H9 (cell line): ENCODE measurements at regions not wholly inside any gene's neighbourhood (a gene's known extent, or its start where the extent isn't known, plus 50 kb on each side); places are given as distances from the start of the nearest gene placed in this dataset.

Source experiments
- DNase-seq: peaks from one replicate; pipeline ENCODE4 v3.0.0-alpha.2; 2017
- H2AFZ ChIP-seq: one replicate; pipeline ENCODE4 v1.6.1; 2013; ENCODE audit warnings: mild to moderate bottlenecking, low read length, control low read depth, moderate library complexity
- H2AK5ac ChIP-seq: 2 replicates; pipeline ENCODE4 v1.6.1; 2013; ENCODE audit warnings: low read length, control low read depth, mixed read lengths; ENCODE audit not compliant: insufficient read length
- H2BK120ac ChIP-seq: one replicate; pipeline ENCODE4 v1.6.1; 2013; ENCODE audit warnings: low read depth, mild to moderate bottlenecking, low read length, control low read depth, inconsistent platforms; ENCODE audit not compliant: poor library complexity, severe bottlenecking
- H2BK12ac ChIP-seq: 2 replicates; pipeline ENCODE4 v1.6.1; 2013; ENCODE audit warnings: low read length, control low read depth, mixed read lengths, low read depth; ENCODE audit not compliant: insufficient read length
- H2BK15ac ChIP-seq: 2 replicates; pipeline ENCODE4 v1.6.1; 2013; ENCODE audit warnings: low read depth, low read length, control low read depth
- H2BK20ac ChIP-seq: one replicate; pipeline ENCODE4 v1.6.1; 2013; ENCODE audit warnings: low read depth, mild to moderate bottlenecking, low read length, control low read depth, inconsistent platforms; ENCODE audit not compliant: poor library complexity, severe bottlenecking
- H2BK5ac ChIP-seq: 2 replicates; pipeline ENCODE4 v1.6.1; 2013; ENCODE audit warnings: low read length, control low read depth, mixed read lengths; ENCODE audit not compliant: insufficient read length
- H3K14ac ChIP-seq: 2 replicates; pipeline ENCODE4 v1.6.1; 2013; ENCODE audit warnings: low read length, control low read depth; ENCODE audit not compliant: insufficient read depth
- H3K18ac ChIP-seq: 2 replicates; pipeline ENCODE4 v1.6.1; 2013; ENCODE audit warnings: low read depth, mild to moderate bottlenecking, mixed read lengths, low read length, control low read depth; ENCODE audit not compliant: insufficient read length
- H3K23ac ChIP-seq: 2 replicates; pipeline ENCODE4 v1.6.1; 2013; ENCODE audit warnings: low read length, control low read depth, mixed read lengths, low read depth; ENCODE audit not compliant: insufficient read length
- H3K23me2 ChIP-seq: 2 replicates; pipeline ENCODE4 v1.6.1; 2013; ENCODE audit warnings: low read depth, mild to moderate bottlenecking, mixed read lengths, low read length, control low read depth; ENCODE audit not compliant: insufficient read length, poor library complexity, severe bottlenecking
- H3K27ac ChIP-seq: 2 replicates; pipeline ENCODE4 v1.5.1; 2013; ENCODE audit warnings: low read length, control low read depth, mixed read lengths, low read depth; ENCODE audit not compliant: insufficient read length
- H3K27me3 ChIP-seq: 2 replicates; pipeline ENCODE4 v1.6.1; 2013; ENCODE audit warnings: low read length, control low read depth, inconsistent platforms; ENCODE audit not compliant: insufficient read depth
- H3K4ac ChIP-seq: 2 replicates; pipeline ENCODE4 v1.6.1; 2013; ENCODE audit warnings: low read depth, mild to moderate bottlenecking, control low read depth, inconsistent platforms, low read length, moderate library complexity
- H3K4me1 ChIP-seq: 2 replicates; pipeline ENCODE4 v1.6.1; 2013; ENCODE audit warnings: low read length, control low read depth, inconsistent platforms; ENCODE audit not compliant: insufficient read depth
- H3K4me2 ChIP-seq: 2 replicates; pipeline ENCODE4 v1.6.1; 2013; ENCODE audit warnings: low read length, control low read depth, mixed read lengths; ENCODE audit not compliant: insufficient read length, insufficient read depth
- H3K56ac ChIP-seq: 2 replicates; pipeline ENCODE4 v1.6.1; 2013; ENCODE audit warnings: low read depth, mild to moderate bottlenecking, mixed read lengths, low read length, control low read depth; ENCODE audit not compliant: insufficient read length
- H3K79me1 ChIP-seq: 2 replicates; pipeline ENCODE4 v1.6.1; 2013; ENCODE audit warnings: low read depth, mild to moderate bottlenecking, moderate library complexity, low read length, control low read depth, inconsistent platforms; ENCODE audit not compliant: insufficient read depth, poor library complexity, severe bottlenecking
- H3K79me2 ChIP-seq: 2 replicates; pipeline ENCODE4 v1.6.1; 2013; ENCODE audit warnings: low read length, control low read depth, inconsistent platforms; ENCODE audit not compliant: insufficient read depth
- H3K9ac ChIP-seq: 2 replicates; pipeline ENCODE4 v1.6.1; 2013; ENCODE audit warnings: low read length, control low read depth, mixed read lengths; ENCODE audit not compliant: insufficient read length; ENCODE audit errors: extremely low read depth
- H3K9me3 ChIP-seq: one replicate; pipeline ENCODE4 v1.6.1; 2013; ENCODE audit warnings: low read depth, low read length, inconsistent platforms; ENCODE audit not compliant: control insufficient read depth
- H3T11ph ChIP-seq: one replicate; pipeline ENCODE4 v1.6.1; 2013; ENCODE audit warnings: mild to moderate bottlenecking, low read length, control low read depth, inconsistent platforms
- H4K20me1 ChIP-seq: one replicate; pipeline ENCODE4 v1.6.1; 2013; ENCODE audit not compliant: control insufficient read depth, insufficient read length, insufficient read depth
- H4K5ac ChIP-seq: 2 replicates; pipeline ENCODE4 v1.6.1; 2013; ENCODE audit warnings: low read depth, mild to moderate bottlenecking, mixed read lengths, low read length, control low read depth; ENCODE audit not compliant: insufficient read length
- H4K8ac ChIP-seq: replicated peaks from 2 replicates; pipeline ENCODE4 v1.6.1; 2013; ENCODE audit warnings: low read length, control low read depth, mixed read lengths, low read depth; ENCODE audit not compliant: insufficient read length
- H4K91ac ChIP-seq: 2 replicates; pipeline ENCODE4 v1.6.1; 2013; ENCODE audit warnings: low read depth, mild to moderate bottlenecking, moderate library complexity, mixed read lengths, low read length, control low read depth; ENCODE audit not compliant: insufficient read length
- H3K27ac Mint-ChIP-seq, 3 experiments: 2 replicates in 2 of 3; 3 replicates in 1 of 3; pipeline ENCODE4 v1.8.0; 2020 to 2021; ENCODE audit warnings: mixed read lengths in 3 of 3, mild to moderate bottlenecking in 1 of 3, moderate library complexity in 1 of 3
- H3K27me3 Mint-ChIP-seq: 2 replicates; pipeline ENCODE4 v1.8.0; 2021; ENCODE audit warnings: low read depth, mild to moderate bottlenecking, moderate library complexity, mixed read lengths
- H3K36me3 Mint-ChIP-seq, 3 experiments: 2 replicates in 2 of 3; 3 replicates in 1 of 3; pipeline ENCODE4 v1.8.0; 2020 to 2021; ENCODE audit warnings: low read depth in 3 of 3, mixed read lengths in 3 of 3; ENCODE audit not compliant: insufficient read depth in 1 of 3
- H3K4me1 Mint-ChIP-seq, 2 experiments: 2 replicates each; pipeline ENCODE4 v1.8.0; 2020; ENCODE audit warnings: mixed read lengths in 2 of 2
- H3K4me3 Mint-ChIP-seq, 2 experiments: 2 replicates in 1 of 2; 3 replicates in 1 of 2; pipeline ENCODE4 v1.8.0; 2020 to 2021; ENCODE audit warnings: mild to moderate bottlenecking in 2 of 2, mixed read lengths in 2 of 2, moderate library complexity in 1 of 2
- H3K9me3 Mint-ChIP-seq, 2 experiments: 2 replicates in 1 of 2; 3 replicates in 1 of 2; pipeline ENCODE4 v1.8.0; 2020; ENCODE audit warnings: mild to moderate bottlenecking in 2 of 2, mixed read lengths in 2 of 2, moderate library complexity in 1 of 2
- CTCF ChIP-seq: fragments of 200-600 bp; sonication (generic); conservative IDR thresholded peaks from 3 replicates; pipeline ENCODE4 v1.8.0; 2021; ENCODE audit warnings: antibody characterized with exemption, mild to moderate bottlenecking
- WGBS: extraction: QIAGEN DNeasy Blood & Tissue Kit; methylation state at CpG from one replicate; pipeline ENCODE4 v1.1.7; 2013; ENCODE audit warnings: missing lambda C conversion rate, low lambda C conversion rate, mixed read lengths; ENCODE audit not compliant: insufficient read length; ENCODE audit errors: extremely low coverage; 5-methylcytosine and 5-hydroxymethylcytosine counted together

- H4K8ac ChIP-seq = no peak overlapping the region
- H3K36me3 Mint-ChIP-seq = peaks cover 0 to 11% (median 4%) of the 10 kb centered on the region in 3 experiments; a peak in 5 of 7 replicates
- no peak for TF ChIP-seq CTCF
Measured at GRCh38 chr15:25239471-25240345, 199.1 kb downstream of the UBE3A start.

More at GRCh38 chr15:25239471-25240345, 199.1 kb downstream of the UBE3A start:
- Histone ChIP-seq H2BK120ac (no peak overlapping the region), H3K4me2 (no peak overlapping the region), H3K56ac (no peak overlapping the region), H3K9me3 (peaks cover 53% of the 10 kb centered on the region), H4K5ac (no peak overlapping the region), H2BK15ac (no peak overlapping the region), H3K23me2 (no peaks in the 10 kb centered on the region), H3K14ac (no peak overlapping the region), H2BK5ac (no peak overlapping the region), H3K23ac (no peak overlapping the region), H3K27ac (no peak overlapping the region), H2AFZ (no peak overlapping the region), H3K4me1 (no peaks in the 10 kb centered on the region), H3K9ac (no peak overlapping the region), H3K79me1 (no peaks in the 10 kb centered on the region), H3K18ac (no peak overlapping the region), H3T11ph (no peak overlapping the region), H3K79me2 (no peaks in the 10 kb centered on the region), H2BK20ac (no peak overlapping the region), H3K4ac (no peak overlapping the region), H3K27me3 (no peaks in the 10 kb centered on the region), H2BK12ac (no peak overlapping the region), H4K91ac (no peak overlapping the region), H4K20me1 (no peaks in the 10 kb centered on the region), H2AK5ac (no peak overlapping the region)
- Mint-ChIP-seq H3K9me3 (peaks cover 76 to 89% of the 10 kb centered on the region in 2 experiments), H3K4me1 (no peaks in the 10 kb centered on the region), H3K4me3 (no peak overlapping the region), H3K27me3 (peaks cover 2% of the 10 kb centered on the region; the same call in 1 of the 2 replicates), H3K27ac (no peak overlapping the region)
- no peak for DNase-seq
- no CpG with 5 or more reads among the region's 9 CpGs for WGBS
